PC-3 (cell line): ENCODE measurements at regions not wholly inside any gene's neighbourhood (a gene's known extent, or its start where the extent isn't known, plus 50 kb on each side); places are given as distances from the start of the nearest gene placed in this dataset.

Experiments
- ATAC-seq: fragments of 200-7000 bp; cut with Tn5 transposase; 2 replicates; pipeline ENCODE4 v1.9.1; 2020; ENCODE audit warnings: mild to moderate bottlenecking, moderate library complexity
- BruUV-seq: library from RNA; stranded (reverse); fragments of 400-500 nt; replicated peaks from 2 replicates; lab custom pipeline; 2021; lab: Mats Ljungman, UMichigan
- CTCF ChIA-PET: fragments of 300-600 bp; sonication (Branson Sonifier 250); formaldehyde crosslinking; loops from one replicate; lab custom pipeline; 2022; ENCODE audit warnings: antibody characterized with exemption; lab: Charles Lee
- POLR2A ChIA-PET: fragments of 300-600 bp; sonication (Branson Sonifier 250); formaldehyde crosslinking; loops from one replicate; lab custom pipeline; 2022; ENCODE audit warnings: antibody characterized with exemption; ENCODE audit not compliant: unreplicated experiment; lab: Charles Lee
- DNase-seq: peaks from one replicate; pipeline ENCODE4 v3.0.0-alpha.2; 2015
- H2AFZ ChIP-seq: fragments of 300-600 bp; sonication (generic); 2 replicates; pipeline ENCODE4 v1.6.0; 2016; ENCODE audit warnings: antibody characterized with exemption, low read length
- H3F3A ChIP-seq: fragments of 300-600 bp; sonication (generic); one replicate; pipeline ENCODE4 v1.6.0; 2017; ENCODE audit warnings: antibody characterized with exemption, low read length, control low read depth, mild to moderate bottlenecking; ENCODE audit not compliant: unreplicated experiment
- H3K27ac ChIP-seq: fragments of 300-600 bp; sonication (generic); 2 replicates; pipeline ENCODE4 v1.5.1; 2016; ENCODE audit warnings: mild to moderate bottlenecking, low read length
- H3K27me3 ChIP-seq: fragments of 300-600 bp; sonication (generic); 2 replicates; pipeline ENCODE4 v1.6.1; 2016; ENCODE audit warnings: low read length, mixed read lengths
- H3K36me3 ChIP-seq: fragments of 300-600 bp; sonication (generic); 2 replicates; pipeline ENCODE4 v1.6.1; 2016; ENCODE audit warnings: low read depth, mixed run types, low read length, mixed read lengths
- H3K4me1 ChIP-seq: fragments of 300-600 bp; sonication (generic); 2 replicates; pipeline ENCODE4 v1.5.1; 2016; ENCODE audit warnings: low read length; ENCODE audit not compliant: insufficient read depth
- H3K4me2 ChIP-seq: fragments of 300-600 bp; sonication (generic); 2 replicates; pipeline ENCODE4 v1.6.0; 2016; ENCODE audit warnings: low read length
- H3K4me3 ChIP-seq: fragments of 300-600 bp; sonication (generic); 2 replicates; pipeline ENCODE4 v1.5.1; 2016; ENCODE audit warnings: mild to moderate bottlenecking, low read length, mixed read lengths
- H3K79me2 ChIP-seq: fragments of 300-600 bp; sonication (generic); 2 replicates; pipeline ENCODE4 v1.6.1; 2017; ENCODE audit warnings: low read length, mixed read lengths
- H3K9ac ChIP-seq: fragments of 300-600 bp; sonication (generic); 2 replicates; pipeline ENCODE4 v1.6.0; 2016; ENCODE audit warnings: mild to moderate bottlenecking, low read length
- H3K9me2 ChIP-seq: fragments of 300-600 bp; sonication (generic); replicated peaks from 2 replicates; pipeline ENCODE4 v1.6.1; 2016; ENCODE audit warnings: mixed run types, low read length, mixed read lengths
- H3K9me3 ChIP-seq: fragments of 300-600 bp; sonication (generic); 2 replicates; pipeline ENCODE4 v1.6.1; 2016; ENCODE audit warnings: low read length, mixed read lengths
- H4K20me1 ChIP-seq: fragments of 300-600 bp; sonication (generic); 2 replicates; pipeline ENCODE4 v1.6.1; 2016; ENCODE audit warnings: low read length, mixed read lengths
- CTCF ChIP-seq: fragments of 300-600 bp; sonication (generic); conservative IDR thresholded peaks from 2 replicates; pipeline ENCODE4 v1.5.1; 2017; ENCODE audit warnings: antibody characterized with exemption, low read depth, mild to moderate bottlenecking, low read length
- EZH2 ChIP-seq: fragments of 300-600 bp; sonication (generic); IDR thresholded peaks from one replicate; pipeline ENCODE4 v1.6.1; 2017; ENCODE audit warnings: antibody characterized with exemption, mild to moderate bottlenecking, low read length; ENCODE audit not compliant: unreplicated experiment
- EZH2phosphoT487 ChIP-seq: fragments of 300-600 bp; sonication (generic); IDR thresholded peaks from 2 replicates; pipeline ENCODE4 v1.6.1; 2018; ENCODE audit warnings: mild to moderate bottlenecking, antibody characterized with exemption, low read length, borderline replicate concordance
- intact Hi-C: fragments of 100-400 bp; cut with micrococcal nuclease; formaldehyde crosslinking; loops from 2 replicates; pipeline ENCODE4 v1.9.0; 2023

GRCh38 chr11:116072133-116072532 is 567.9 kb upstream of the CADM1 start:
- no peaks in the 10 kb centered on the region for H3K9me2 ChIP-seq
- ChIA-PET POLR2A (no interaction called here), CTCF (interaction anchor here (0.6 kb wide), 1 partner anchor 643 kb away, joined by 3 read pairs; no protein-coding TSS in a partner anchor)
- H2AFZ ChIP-seq = no peak overlapping the region
- TF ChIP-seq EZH2 (no peak), EZH2phosphoT487 (no peak), CTCF (no peak)
- BruUV-seq = no TSS peak
- H3K27me3 ChIP-seq = no peaks in the 10 kb centered on the region
- H3K4me2 ChIP-seq = no peak overlapping the region
- no peak overlapping the region for H3K9ac ChIP-seq
- ATAC-seq (no peak), DNase-seq (no peak)
- no peaks in the 10 kb centered on the region for H3K4me1 ChIP-seq
- intact Hi-C loops = no loop called here
- no peak overlapping the region for H3K4me3 ChIP-seq
- no peak overlapping the region for H3K27ac ChIP-seq
- H3F3A ChIP-seq = no peaks in the 10 kb centered on the region
- peaks cover 8% of the 10 kb centered on the region; the same call in 1 of the 2 replicates for H3K9me3 ChIP-seq
- H3K79me2 ChIP-seq = no peaks in the 10 kb centered on the region
- H3K36me3 ChIP-seq = no peaks in the 10 kb centered on the region
- H4K20me1 ChIP-seq = no peaks in the 10 kb centered on the region

GRCh38 chr11:116071241-116071640 is 567.0 kb upstream of the CADM1 start:
- ATAC-seq (no peak), DNase-seq (no peak)
- H2AFZ ChIP-seq = no peak overlapping the region
- no peak overlapping the region for H3K4me2 ChIP-seq
- H3F3A ChIP-seq = no peaks in the 10 kb centered on the region
- no peaks in the 10 kb centered on the region for H3K36me3 ChIP-seq
- no peaks in the 10 kb centered on the region for H3K27me3 ChIP-seq
- no peak overlapping the region for H3K4me3 ChIP-seq
- TF ChIP-seq EZH2phosphoT487 (no peak), CTCF (no peak)
- no peak overlapping the region for H3K27ac ChIP-seq
- no peak overlapping the region for H3K9ac ChIP-seq
- POLR2A ChIA-PET = no interaction called here
- no peaks in the 10 kb centered on the region for H3K79me2 ChIP-seq
- H4K20me1 ChIP-seq = no peaks in the 10 kb centered on the region
- no peaks in the 10 kb centered on the region for H3K9me2 ChIP-seq
- 0 out of 2 replicates have a peak, but pooled peaks cover 9% of the 10 kb centered on the region for H3K9me3 ChIP-seq
- no peaks in the 10 kb centered on the region for H3K4me1 ChIP-seq
- intact Hi-C loops = no loop called here
- no TSS peak for BruUV-seq
- CTCF ChIA-PET = no interaction called here

GRCh38 chr11:116070520-116070919 is 566.3 kb upstream of the CADM1 start:
- no peaks in the 10 kb centered on the region for H3K9me2 ChIP-seq
- H3K9ac ChIP-seq = no peak overlapping the region
- no peaks in the 10 kb centered on the region for H3K36me3 ChIP-seq
- no peaks in the 10 kb centered on the region for H3K79me2 ChIP-seq
- no peak for TF ChIP-seq CTCF
- no peaks in the 10 kb centered on the region for H3F3A ChIP-seq
- no peaks in the 10 kb centered on the region for H4K20me1 ChIP-seq
- DNase-seq = no peak
- H3K4me1 ChIP-seq = no peaks in the 10 kb centered on the region
- no peak overlapping the region for H3K4me2 ChIP-seq
- BruUV-seq = no TSS peak
- H3K27me3 ChIP-seq = no peaks in the 10 kb centered on the region
- H3K27ac ChIP-seq = no peak overlapping the region
- H2AFZ ChIP-seq = no peak overlapping the region
- ATAC-seq = no peak
- CTCF ChIA-PET = no interaction called here
- no peak overlapping the region for H3K4me3 ChIP-seq
- 0 out of 2 replicates have a peak, but pooled peaks cover 11% of the 10 kb centered on the region for H3K9me3 ChIP-seq
- intact Hi-C loops = no loop called here
- POLR2A ChIA-PET = no interaction called here
